ENCODE measurements at regions not wholly inside any gene's neighbourhood (a gene's known extent, or its start where the extent isn't known, plus 50 kb on each side); places are given as distances from the start of the nearest gene placed in this dataset.

- H3K9me3 Mint-ChIP-seq = peaks cover 0 to 5% (median 0%) of the 10 kb centered on the region in 7 donors
These were observed 310.3 kb downstream of the EFNB2 start for GRCh38 chr13:106225126-106225525.

GRCh38 chr13:106220211-106220610, 315.3 kb downstream of the EFNB2 start:
- Mint-ChIP-seq H3K4me1 (no peaks in the 10 kb centered on the region), H3K27me3 (no peaks in the 10 kb centered on the region), H3K9me3 (peaks cover 0 to 5% (median 0%) of the 10 kb centered on the region in 7 donors), H3K27ac (no peak overlapping the region), H3K4me3 (no peak overlapping the region), H3K36me3 (no peaks in the 10 kb centered on the region)
- DNase-seq = no peak
- ATAC-seq (ENCODE audit: low read depth in 2 of 2) = no peak

More at GRCh38 chr13:106225126-106225525, 310.3 kb downstream of the EFNB2 start:
- Mint-ChIP-seq H3K27me3 (no peaks in the 10 kb centered on the region), H3K27ac (no peak overlapping the region), H3K36me3 (no peaks in the 10 kb centered on the region), H3K4me1 (no peaks in the 10 kb centered on the region), H3K4me3 (no peak overlapping the region)
- DNase-seq = no peak
- ATAC-seq (ENCODE audit: low read depth in 2 of 2) = no peak

- Mint-ChIP-seq H3K4me1 (no peaks in the 10 kb centered on the region), H3K36me3 (no peaks in the 10 kb centered on the region), H3K27ac (no peak overlapping the region), H3K9me3 (peaks cover 0 to 4% (median 0%) of the 10 kb centered on the region in 7 donors), H3K27me3 (no peaks in the 10 kb centered on the region), H3K4me3 (no peak overlapping the region)
- DNase-seq (no peak), ATAC-seq (ENCODE audit: low read depth in 2 of 2) (no peak)
These were observed 322.3 kb downstream of the EFNB2 start for GRCh38 chr13:106213028-106213757.

- DNase-seq = no peak
- ATAC-seq (ENCODE audit: low read depth in 2 of 2) = no peak
- no peak overlapping the region for H3K4me3 Mint-ChIP-seq
- no peak overlapping the region for H3K27ac Mint-ChIP-seq
- no peaks in the 10 kb centered on the region for H3K27me3 Mint-ChIP-seq
- H3K9me3 Mint-ChIP-seq = peaks cover 0 to 4% (median 0%) of the 10 kb centered on the region in 7 donors
- no peaks in the 10 kb centered on the region for H3K36me3 Mint-ChIP-seq
- H3K4me1 Mint-ChIP-seq = no peaks in the 10 kb centered on the region
These were observed 323.0 kb downstream of the EFNB2 start for GRCh38 chr13:106212386-106213010.

- H3K27ac Mint-ChIP-seq = no peak overlapping the region
- H3K4me3 Mint-ChIP-seq = no peak overlapping the region
- H3K4me1 Mint-ChIP-seq = no peaks in the 10 kb centered on the region
- ATAC-seq (ENCODE audit: low read depth in 2 of 2) (no peak), DNase-seq (no peak)
- no peaks in the 10 kb centered on the region for H3K27me3 Mint-ChIP-seq
- H3K9me3 Mint-ChIP-seq = peaks cover 0 to 4% (median 0%) of the 10 kb centered on the region in 7 donors
- H3K36me3 Mint-ChIP-seq = no peaks in the 10 kb centered on the region
These were observed 325.1 kb downstream of the EFNB2 start for GRCh38 chr13:106210324-106210723.

GRCh38 chr13:106205871-106206270, 329.6 kb downstream of the EFNB2 start:
- Mint-ChIP-seq H3K27ac (no peak overlapping the region), H3K4me3 (no peak overlapping the region), H3K4me1 (no peaks in the 10 kb centered on the region), H3K9me3 (peaks cover 0 to 5% (median 3%) of the 10 kb centered on the region in 7 donors), H3K36me3 (no peaks in the 10 kb centered on the region), H3K27me3 (no peaks in the 10 kb centered on the region)
- ATAC-seq (ENCODE audit: low read depth in 2 of 2) (no peak), DNase-seq (no peak)

- Mint-ChIP-seq H3K4me3 (no peak overlapping the region), H3K4me1 (no peaks in the 10 kb centered on the region), H3K36me3 (no peaks in the 10 kb centered on the region), H3K9me3 (peaks cover 0 to 7% (median under 1%) of the 10 kb centered on the region in 7 donors), H3K27ac (no peak overlapping the region), H3K27me3 (no peaks in the 10 kb centered on the region)
- ATAC-seq (ENCODE audit: low read depth in 2 of 2) (no peak), DNase-seq (no peak)
These were observed 338.0 kb downstream of the EFNB2 start for GRCh38 chr13:106197496-106197895.

- Mint-ChIP-seq H3K27ac (no peak overlapping the region), H3K36me3 (no peaks in the 10 kb centered on the region), H3K9me3 (peaks cover 2 to 12% (median 9%) of the 10 kb centered on the region in 7 donors), H3K27me3 (no peaks in the 10 kb centered on the region), H3K4me1 (no peaks in the 10 kb centered on the region), H3K4me3 (no peak overlapping the region)
- DNase-seq (no peak), ATAC-seq (ENCODE audit: low read depth in 2 of 2) (no peak)
These were observed 347.9 kb downstream of the EFNB2 start for GRCh38 chr13:106187501-106188095.

- Mint-ChIP-seq H3K27ac (no peak overlapping the region), H3K4me3 (no peak overlapping the region), H3K36me3 (no peaks in the 10 kb centered on the region)
These were observed 348.4 kb downstream of the EFNB2 start for GRCh38 chr13:106187101-106187500.

GRCh38 chr13:106186366-106187030, 349.0 kb downstream of the EFNB2 start:
- peaks cover 0 to 14% (median 10%) of the 10 kb centered on the region in 7 donors for H3K9me3 Mint-ChIP-seq
- DNase-seq = no peak
- no peaks in the 10 kb centered on the region for H3K36me3 Mint-ChIP-seq
- no peaks in the 10 kb centered on the region for H3K27me3 Mint-ChIP-seq
- no peak for ATAC-seq (ENCODE audit: low read depth in 2 of 2)
- no peaks in the 10 kb centered on the region for H3K4me1 Mint-ChIP-seq
- no peak overlapping the region for H3K4me3 Mint-ChIP-seq
- H3K27ac Mint-ChIP-seq = peak overlapping the region in 1 of 6 donors; percentile 10

More at GRCh38 chr13:106187101-106187500, 348.4 kb downstream of the EFNB2 start:
- ATAC-seq (ENCODE audit: low read depth in 2 of 2) = no peak
- no peak for DNase-seq
- H3K9me3 Mint-ChIP-seq = peaks cover under 1 to 14% (median 10%) of the 10 kb centered on the region in 7 donors
- H3K4me1 Mint-ChIP-seq = no peaks in the 10 kb centered on the region
- H3K27me3 Mint-ChIP-seq = no peaks in the 10 kb centered on the region

- Mint-ChIP-seq H3K27ac (no peak overlapping the region), H3K4me3 (no peak overlapping the region)
These were observed 350.7 kb downstream of the EFNB2 start for GRCh38 chr13:106184790-106185189.

GRCh38 chr13:106183410-106184065, 351.9 kb downstream of the EFNB2 start:
- no peak overlapping the region for H3K4me3 Mint-ChIP-seq
- H3K27me3 Mint-ChIP-seq = no peaks in the 10 kb centered on the region
- H3K27ac Mint-ChIP-seq = no peak overlapping the region
- ATAC-seq (ENCODE audit: low read depth in 2 of 2) (no peak), DNase-seq (no peak)
- no peaks in the 10 kb centered on the region for H3K36me3 Mint-ChIP-seq
- no peaks in the 10 kb centered on the region for H3K4me1 Mint-ChIP-seq
- peaks cover 0 to 16% (median 11%) of the 10 kb centered on the region in 7 donors for H3K9me3 Mint-ChIP-seq

More at GRCh38 chr13:106184790-106185189, 350.7 kb downstream of the EFNB2 start:
- no peaks in the 10 kb centered on the region for H3K36me3 Mint-ChIP-seq
- H3K4me1 Mint-ChIP-seq = no peaks in the 10 kb centered on the region
- no peak for DNase-seq
- ATAC-seq (ENCODE audit: low read depth in 2 of 2) = no peak
- peaks cover 0 to 16% (median 11%) of the 10 kb centered on the region in 7 donors for H3K9me3 Mint-ChIP-seq
- H3K27me3 Mint-ChIP-seq = no peaks in the 10 kb centered on the region

- Mint-ChIP-seq H3K4me1 (no peaks in the 10 kb centered on the region), H3K9me3 (peaks cover 0 to 14% (median 10%) of the 10 kb centered on the region in 7 donors)
- no peak for DNase-seq
These were observed 353.1 kb downstream of the EFNB2 start for GRCh38 chr13:106182404-106182803.

More at GRCh38 chr13:106182404-106182803, 353.1 kb downstream of the EFNB2 start:
- H3K27me3 Mint-ChIP-seq = no peaks in the 10 kb centered on the region
- no peaks in the 10 kb centered on the region for H3K36me3 Mint-ChIP-seq
- ATAC-seq (ENCODE audit: low read depth in 2 of 2) = no peak
- no peak overlapping the region for H3K4me3 Mint-ChIP-seq
- no peak overlapping the region for H3K27ac Mint-ChIP-seq

Data from naive B cell (primary cell).